Esophagus mucosa (tissue), 1 donor: ENCODE measurements at regions not wholly inside any gene's neighbourhood (a gene's known extent, or its start where the extent isn't known, plus 50 kb on each side); places are given as distances from the start of the nearest gene placed in this dataset.
A peak's percentile ranks its signal among the peaks of the same experiment; 100 is the strongest.
"Not testable (repeated sequence)": the region's sequence is repeated elsewhere in the genome, so short reads cannot be mapped to it uniquely, and the experiment has no call there.

Experiments
- ATAC-seq: fragments of 200-7000 bp; cut with Tn5 transposase; one replicate; pipeline ENCODE4 v1.9.1; 2020
- donor health status: DM: yes; HTN: yes; CAD: no.

DNA sequence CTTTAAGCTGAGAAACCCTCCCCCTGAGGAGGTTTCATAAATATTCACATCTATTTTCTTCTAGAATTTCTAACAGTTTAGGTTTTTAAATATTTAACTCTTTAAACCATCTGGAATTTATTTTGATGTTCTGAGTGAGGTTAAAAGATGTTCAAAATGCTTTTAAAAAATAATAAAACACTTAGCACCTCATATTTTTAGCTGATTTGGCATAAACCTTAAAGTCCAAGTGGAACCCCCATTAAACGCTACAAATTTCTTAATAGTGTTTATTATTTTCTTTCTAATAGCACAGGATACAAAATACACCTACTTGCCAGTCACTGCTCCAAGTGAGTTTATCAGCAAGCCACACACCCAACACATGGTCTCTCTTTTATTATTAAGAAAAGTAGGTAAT is 277.2 kb downstream of the QDPR start:
- ATAC-seq = no peak

- no peak for ATAC-seq
Observed at GRCh38 chr4:17232566-17233253, 279.2 kb downstream of the QDPR start.

DNA sequence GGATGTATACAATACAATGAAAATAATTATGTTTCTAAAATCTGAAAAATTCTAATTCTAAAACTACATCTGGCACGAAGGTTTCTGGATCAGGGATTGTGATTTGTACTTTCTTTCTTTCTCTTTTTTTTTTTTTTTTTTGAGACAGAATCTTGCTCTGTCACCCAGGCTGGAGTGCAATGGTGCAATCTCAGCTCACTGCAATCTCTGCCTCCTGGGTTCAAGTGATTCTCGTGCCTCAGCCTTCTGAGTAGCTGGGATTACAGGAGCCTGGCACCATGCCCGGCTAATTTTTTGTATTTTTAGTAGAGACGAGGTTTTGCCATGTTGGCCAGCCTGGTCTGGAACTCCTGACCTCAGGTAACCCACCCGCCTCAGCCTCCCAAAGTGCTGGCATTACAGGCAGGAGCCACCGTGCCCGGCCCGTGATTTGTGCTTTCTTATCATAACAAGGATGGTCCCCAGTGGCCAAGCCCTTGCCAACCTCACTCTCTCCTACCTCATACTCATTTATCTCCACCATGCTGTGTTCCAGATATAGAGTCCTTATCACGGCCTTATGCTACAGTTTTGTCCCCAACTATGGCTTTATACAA is 279.9 kb downstream of the QDPR start:
- ATAC-seq = not testable (repeated sequence)

DNA sequence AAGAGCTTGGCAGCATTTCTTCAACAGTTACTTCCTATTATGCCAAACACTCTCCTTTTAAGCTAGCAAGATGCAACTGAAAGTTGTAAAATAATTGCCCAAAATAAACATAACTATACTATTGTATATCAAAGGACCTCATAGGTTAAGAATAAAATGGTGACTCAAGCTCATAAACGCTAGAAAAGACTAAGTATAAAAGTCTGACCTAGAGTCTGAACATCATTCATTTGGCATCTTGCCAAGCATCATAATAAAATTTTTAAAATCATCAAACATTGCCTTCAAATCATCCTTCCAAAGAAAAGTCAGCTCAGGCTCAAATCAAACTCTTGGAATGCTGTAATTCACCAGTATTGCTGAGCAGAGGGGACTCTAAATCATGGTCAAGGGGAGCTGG is 281.2 kb downstream of the QDPR start:
- ATAC-seq = no peak

DNA sequence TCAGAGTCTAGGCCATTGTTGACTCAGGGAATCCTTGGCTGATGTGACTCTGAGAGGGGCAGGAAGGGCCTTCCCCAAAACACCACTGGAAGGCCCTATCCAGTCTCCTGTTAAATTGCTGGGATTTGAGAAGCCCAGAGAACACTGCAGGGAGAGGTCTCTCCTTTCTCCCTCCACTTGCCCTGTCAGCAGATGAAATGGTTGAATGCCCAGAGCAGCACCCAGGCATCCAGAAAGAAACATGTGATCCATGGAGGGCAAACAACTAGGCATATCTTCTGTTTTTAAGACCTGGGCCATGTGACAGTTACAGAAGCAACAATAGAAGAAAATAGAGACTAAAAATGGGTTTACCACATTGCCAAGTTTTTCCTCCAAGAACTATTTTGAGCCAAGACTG is 291.1 kb downstream of the QDPR start:
- no peak for ATAC-seq

- ATAC-seq = no peak
Observed at GRCh38 chr4:17218786-17219185, 293.1 kb downstream of the QDPR start.

GRCh38 chr4:17206829-17207801 is 304.8 kb downstream of the QDPR start:
- ATAC-seq = no peak

- ATAC-seq = no peak
Observed at GRCh38 chr4:17204908-17205307, 306.5 kb upstream of the LDB2 start.

DNA sequence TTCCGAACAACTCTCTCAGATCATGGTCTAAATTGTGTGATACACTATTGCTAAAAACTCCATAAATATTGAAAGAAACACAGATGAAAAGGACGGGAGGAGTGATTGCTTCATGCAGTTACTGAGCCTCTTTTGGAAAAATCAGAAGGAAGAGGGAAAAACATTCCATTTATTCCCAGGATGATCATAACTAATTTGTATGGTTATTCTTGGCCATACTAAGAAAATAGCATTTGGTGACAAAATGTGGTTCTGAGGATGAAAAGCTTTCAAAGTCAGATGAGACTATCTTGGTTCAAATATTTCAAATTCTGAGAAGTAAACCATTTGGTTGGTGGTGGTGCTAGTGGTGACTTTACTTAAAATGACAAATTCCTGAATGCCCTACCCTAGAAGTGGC is 305.4 kb upstream of the LDB2 start:
- no peak for ATAC-seq

DNA sequence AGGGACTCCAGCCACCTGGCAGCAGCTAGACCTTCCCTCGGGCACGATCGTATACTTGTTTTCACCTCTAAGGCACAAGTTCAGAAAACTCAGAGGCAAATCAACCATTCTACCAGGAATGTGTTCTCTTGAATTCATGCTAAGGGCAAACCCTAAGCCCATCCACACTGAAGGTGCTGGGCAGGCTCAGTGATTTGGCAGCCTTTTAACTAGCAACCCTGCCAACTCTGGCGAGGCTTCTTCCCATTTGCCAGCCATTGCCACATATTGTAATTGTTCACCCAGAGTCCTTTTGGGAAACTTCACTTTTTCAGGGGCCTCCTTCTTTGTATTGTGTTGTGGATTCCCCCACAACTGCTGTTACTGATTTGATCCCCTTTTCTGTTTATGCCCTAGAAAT is 298.6 kb upstream of the LDB2 start:
- no peak for ATAC-seq

DNA sequence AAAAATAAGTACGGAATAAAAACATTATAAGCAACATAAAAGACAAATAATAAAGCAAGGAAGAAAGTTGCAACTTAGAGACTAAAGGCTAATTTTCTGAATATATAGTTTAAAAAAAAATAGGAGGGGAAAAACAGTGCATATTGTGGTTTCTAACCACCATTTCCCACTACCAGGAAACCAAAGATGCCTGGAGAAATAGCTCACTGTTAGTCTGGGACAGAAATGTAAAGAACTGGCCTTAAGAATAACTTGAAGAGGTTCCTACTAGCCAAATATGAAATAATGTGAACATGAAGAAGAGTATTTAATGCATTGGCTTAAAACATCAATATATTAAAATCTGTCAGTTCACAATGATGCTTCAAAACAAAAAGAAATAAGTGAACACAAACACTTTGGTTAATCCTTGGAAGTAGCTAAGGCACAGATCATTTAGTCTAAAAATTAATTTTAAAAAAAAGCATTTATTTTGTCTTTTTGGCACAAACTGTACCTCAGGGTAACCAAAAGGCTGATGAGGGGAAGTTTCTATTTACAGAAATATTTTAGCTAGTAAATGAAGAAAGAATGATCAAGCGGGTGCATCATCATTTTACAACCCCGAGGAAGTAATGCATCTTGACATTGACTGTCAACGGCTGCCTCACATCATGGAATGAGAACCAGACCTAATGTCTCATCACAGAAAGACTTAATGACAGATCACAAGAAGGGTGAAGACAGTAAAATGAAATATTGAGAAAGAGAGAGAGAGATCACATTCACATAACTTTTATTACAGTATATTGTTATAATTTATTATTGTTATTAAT is 297.2 kb upstream of the LDB2 start:
- ATAC-seq = no peak

DNA sequence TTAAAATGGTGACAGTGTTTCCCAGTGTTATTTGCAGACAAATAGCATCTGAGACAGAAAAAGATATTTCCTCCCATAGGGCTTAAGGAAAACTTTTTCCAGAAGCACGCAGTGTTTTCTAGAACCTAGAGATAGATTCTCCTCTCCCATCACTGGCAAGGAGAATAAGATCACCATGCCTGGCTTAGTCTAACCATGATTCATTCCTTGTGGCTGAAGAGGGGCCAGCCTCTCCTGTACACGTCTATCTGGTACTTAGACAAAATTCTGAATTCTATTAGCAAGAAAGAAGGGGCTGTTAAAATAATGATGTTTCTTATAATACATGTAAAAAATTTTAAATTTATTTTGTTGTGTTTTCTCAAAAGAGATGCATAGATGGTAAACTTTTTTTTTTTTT is 296.1 kb upstream of the LDB2 start:
- ATAC-seq = no peak

DNA sequence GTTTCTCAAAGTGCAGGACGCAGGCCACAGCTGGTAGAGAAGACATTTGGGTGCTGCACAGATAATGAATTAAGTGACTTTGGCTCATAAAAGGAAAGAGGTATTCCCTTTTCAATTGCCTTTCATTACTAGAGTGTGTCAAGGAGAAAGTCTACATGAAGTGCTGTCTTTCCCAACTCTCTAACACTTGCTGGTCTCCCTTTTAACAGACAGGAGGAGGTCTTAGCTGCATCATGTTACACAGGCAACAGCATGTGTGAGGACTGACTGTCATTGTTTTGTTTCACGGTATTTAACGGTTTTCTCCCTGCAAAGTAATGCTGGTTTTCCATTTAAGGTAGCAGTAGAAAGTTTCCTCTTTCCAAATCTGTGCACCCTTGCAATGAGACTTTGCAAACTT is 291.3 kb upstream of the LDB2 start:
- ATAC-seq = no peak

DNA sequence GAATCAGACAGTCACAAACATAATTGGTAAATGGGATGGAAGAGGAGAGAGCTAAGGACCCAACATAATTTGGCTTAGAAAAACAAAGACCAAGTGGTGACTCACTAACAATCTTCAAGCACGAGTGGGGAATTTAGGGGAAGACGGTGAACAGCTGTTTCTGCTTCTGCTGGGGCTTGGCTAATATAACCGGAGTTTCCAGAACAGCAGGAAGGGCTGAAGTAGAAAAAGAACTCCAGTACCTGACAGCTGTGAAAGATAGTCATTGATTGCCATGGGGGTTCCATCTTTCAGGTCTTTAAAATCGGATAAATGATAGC is 290.9 kb upstream of the LDB2 start:
- peak; percentile 84 for ATAC-seq

GRCh38 chr4:17188547-17189400 is 290.3 kb upstream of the LDB2 start:
- ATAC-seq = no peak

DNA sequence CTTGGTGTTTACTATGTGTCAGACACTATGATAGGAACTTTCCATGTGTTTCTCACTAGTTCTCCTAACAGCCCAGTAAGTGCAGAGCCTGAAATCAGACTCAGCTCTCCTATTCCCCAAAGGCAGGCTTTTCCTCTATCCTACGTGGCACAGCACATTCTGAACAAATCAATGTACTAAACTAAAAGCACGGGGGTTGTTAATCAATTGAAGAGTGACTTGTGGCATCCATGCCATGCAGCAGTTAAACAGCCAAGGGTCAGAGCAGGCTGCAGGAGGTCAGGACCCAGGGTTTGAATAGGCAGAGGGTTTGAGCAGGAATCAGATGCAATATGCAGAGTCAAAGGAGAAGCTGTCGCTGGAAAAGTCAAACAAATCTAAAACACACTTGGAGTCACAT is 289.7 kb upstream of the LDB2 start:
- no peak for ATAC-seq

GRCh38 chr4:17187003-17187402 is 288.6 kb upstream of the LDB2 start:
- ATAC-seq = no peak

DNA sequence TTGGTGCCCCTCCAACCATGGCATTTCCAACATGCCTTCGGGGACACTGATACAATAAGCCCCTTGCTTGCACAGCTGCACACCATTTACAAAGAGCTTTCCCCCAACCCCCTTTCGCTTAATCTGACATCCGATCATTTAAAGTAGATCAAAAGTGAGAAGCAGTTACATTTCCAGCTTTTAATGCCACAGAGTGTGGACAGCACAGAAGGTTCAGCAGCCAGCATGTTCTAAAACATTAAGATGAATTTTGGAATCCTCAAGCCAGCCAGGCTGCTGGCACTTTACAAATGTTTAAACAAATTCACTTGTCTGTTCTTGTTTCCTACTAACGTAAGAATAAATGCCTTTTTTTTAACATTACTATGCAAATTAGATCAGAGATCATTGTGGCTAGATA is 284.4 kb upstream of the LDB2 start:
- no peak for ATAC-seq

- no peak for ATAC-seq
Observed at GRCh38 chr4:17174751-17175150, 276.3 kb upstream of the LDB2 start.

DNA sequence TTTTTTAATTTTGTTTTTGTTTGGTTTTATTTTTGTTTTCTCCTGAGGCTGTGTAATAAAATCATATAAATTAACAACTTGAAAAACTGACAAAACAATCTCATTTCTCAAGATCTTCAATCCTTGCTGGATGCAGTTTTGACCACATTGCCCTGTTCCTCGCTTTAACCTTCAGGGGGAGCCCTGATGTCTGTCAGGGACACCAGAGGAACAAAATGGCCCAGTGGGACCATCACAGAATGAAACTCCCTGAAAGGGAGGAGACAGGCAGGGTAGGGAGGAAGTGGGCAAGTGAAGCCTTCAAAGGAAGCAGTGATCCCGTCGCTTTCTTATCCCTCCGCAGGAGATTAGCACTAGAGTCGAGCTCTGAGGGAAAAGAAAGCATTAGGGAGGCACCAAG is 274.9 kb upstream of the LDB2 start:
- ATAC-seq = no peak

DNA sequence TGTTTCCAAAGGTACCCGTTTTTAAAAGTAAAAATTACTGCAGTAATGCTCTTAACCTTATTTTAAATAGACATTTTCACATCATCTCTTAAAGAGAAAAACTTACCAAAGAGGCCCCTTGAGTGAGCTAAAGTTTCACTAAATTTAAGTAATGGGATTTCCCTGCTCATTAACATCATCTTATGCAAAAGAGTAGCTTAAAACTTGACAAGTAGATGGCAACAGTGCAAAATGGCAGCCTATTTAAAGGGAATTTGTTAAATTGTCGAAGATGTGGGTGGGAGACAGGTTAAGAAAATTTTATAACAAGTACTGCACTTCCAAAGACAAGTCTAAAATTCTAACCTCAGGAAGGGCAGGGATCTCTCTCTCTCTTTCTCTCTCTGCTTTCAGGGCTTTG is 271.7 kb upstream of the LDB2 start:
- ATAC-seq = no peak

DNA sequence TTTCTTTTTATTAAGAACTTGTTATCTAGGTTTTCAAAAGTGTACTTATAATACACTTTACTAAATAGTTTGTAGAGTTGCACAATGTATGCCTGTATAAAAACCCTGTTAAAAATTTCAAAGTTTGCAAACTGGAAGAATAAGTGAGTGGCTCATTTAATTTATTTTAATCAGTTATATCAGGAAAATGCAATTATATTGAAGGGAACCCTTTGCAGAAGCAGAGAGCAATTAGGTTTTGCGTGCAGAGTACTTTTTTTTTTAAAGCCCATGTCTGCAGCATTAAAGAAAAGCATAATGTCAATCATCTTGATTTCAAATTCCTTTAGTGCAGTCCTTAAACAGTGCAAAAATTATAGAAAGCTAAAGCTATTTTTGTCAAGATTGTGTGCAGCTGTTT is 271.3 kb upstream of the LDB2 start:
- no peak for ATAC-seq
